KMS-11 (cell line): ENCODE measurements at regions not wholly inside any gene's neighbourhood (a gene's known extent, or its start where the extent isn't known, plus 50 kb on each side); places are given as distances from the start of the nearest gene placed in this dataset.
"Not testable (repeated sequence)": the region's sequence is repeated elsewhere in the genome, so short reads cannot be mapped to it uniquely, and the experiment has no call there.

Experiments
- H2AFZ ChIP-seq: fragments of 200-600 bp; sonication (generic); 2 replicates; pipeline ENCODE4 v1.6.1; 2016; ENCODE audit warnings: antibody characterized with exemption, mixed run types, low read depth
- H3K27ac ChIP-seq: fragments of 200-600 bp; sonication (generic); 2 replicates; pipeline ENCODE4 v1.6.1; 2016; ENCODE audit warnings: mild to moderate bottlenecking, mixed run types
- H3K27me3 ChIP-seq: fragments of 200-600 bp; sonication (generic); 2 replicates; pipeline ENCODE4 v1.6.1; 2017; ENCODE audit warnings: mild to moderate bottlenecking, low read depth, mixed run types, moderate library complexity; ENCODE audit not compliant: insufficient read depth
- H3K36me3 ChIP-seq: fragments of 200-600 bp; sonication (generic); 2 replicates; pipeline ENCODE4 v1.6.1; 2017; ENCODE audit warnings: mild to moderate bottlenecking, mixed run types; ENCODE audit not compliant: insufficient read depth
- H3K4me1 ChIP-seq: fragments of 200-600 bp; sonication (generic); 2 replicates; pipeline ENCODE4 v1.6.1; 2016; ENCODE audit warnings: mild to moderate bottlenecking, low read depth, mixed run types; ENCODE audit not compliant: poor library complexity, severe bottlenecking
- H3K4me2 ChIP-seq: fragments of 200-600 bp; sonication (generic); 2 replicates; pipeline ENCODE4 v1.7.0; 2016; ENCODE audit warnings: mild to moderate bottlenecking, mixed run types
- H3K4me3 ChIP-seq: fragments of 200-600 bp; sonication (generic); IDR thresholded peaks from 2 replicates; pipeline ENCODE4 v1.6.1; 2017; ENCODE audit warnings: low read depth, low read length, mixed read lengths; ENCODE audit not compliant: insufficient read depth
- H3K79me2 ChIP-seq: fragments of 200-600 bp; sonication (generic); 2 replicates; pipeline ENCODE4 v1.6.1; 2016; ENCODE audit warnings: low read depth, mixed run types; ENCODE audit not compliant: insufficient read depth
- H3K9ac ChIP-seq: fragments of 200-600 bp; sonication (generic); 2 replicates; pipeline ENCODE4 v1.6.1; 2016; ENCODE audit warnings: mild to moderate bottlenecking, mixed run types
- H4K20me1 ChIP-seq: fragments of 200-600 bp; sonication (generic); 2 replicates; pipeline ENCODE4 v1.6.1; 2016; ENCODE audit warnings: mild to moderate bottlenecking, mixed run types; ENCODE audit not compliant: insufficient read depth
- CTCF ChIP-seq: fragments of 200-600 bp; sonication (generic); conservative IDR thresholded peaks from 2 replicates; pipeline ENCODE4 v1.6.1; 2017; ENCODE audit warnings: low read depth, mild to moderate bottlenecking, antibody characterized with exemption, low read length, moderate library complexity, mixed read lengths

- Histone ChIP-seq H4K20me1 (no peaks in the 10 kb centered on the region), H3K36me3 (no peaks in the 10 kb centered on the region), H3K79me2 (no peaks in the 10 kb centered on the region), H3K4me2 (no peak overlapping the region), H3K4me1 (peaks cover 5% of the 10 kb centered on the region), H2AFZ (no peak overlapping the region), H3K4me3 (no peak overlapping the region), H3K27ac (no peak overlapping the region), H3K27me3 (no peaks in the 10 kb centered on the region), H3K9ac (no peak overlapping the region)
- no peak for TF ChIP-seq CTCF
Measured at GRCh38 chr10:30686708-30687107, 57.2 kb upstream of the LYZL2 start.

GRCh38 chr10:30683496-30683895 lies 53.9 kb upstream of the LYZL2 start:
- Histone ChIP-seq H3K27me3 (no peaks in the 10 kb centered on the region), H3K79me2 (no peaks in the 10 kb centered on the region), H3K4me2 (no peak overlapping the region), H3K27ac (no peak overlapping the region), H4K20me1 (no peaks in the 10 kb centered on the region), H3K36me3 (no peaks in the 10 kb centered on the region), H3K4me1 (peaks cover 5% of the 10 kb centered on the region), H3K9ac (no peak overlapping the region), H2AFZ (no peak overlapping the region), H3K4me3 (no peak overlapping the region)
- no peak for TF ChIP-seq CTCF

- H3K36me3 ChIP-seq, H3K27ac ChIP-seq, H3K4me1 ChIP-seq, H3K4me2 ChIP-seq, H3K4me3 ChIP-seq, H4K20me1 ChIP-seq, H3K27me3 ChIP-seq, H3K9ac ChIP-seq, H2AFZ ChIP-seq, H3K79me2 ChIP-seq: not testable (repeated sequence)
Measured at GRCh38 chr10:30682377-30683199, 53.0 kb upstream of the LYZL2 start.

GRCh38 chr10:30680908-30681307 lies 51.4 kb upstream of the LYZL2 start:
- Histone ChIP-seq H2AFZ (no peak overlapping the region), H3K4me2 (no peak overlapping the region), H3K79me2 (no peaks in the 10 kb centered on the region), H3K4me1 (no peaks in the 10 kb centered on the region), H3K4me3 (no peak overlapping the region), H4K20me1 (no peaks in the 10 kb centered on the region), H3K27ac (no peak overlapping the region), H3K27me3 (no peaks in the 10 kb centered on the region), H3K9ac (no peak overlapping the region), H3K36me3 (no peaks in the 10 kb centered on the region)
- TF ChIP-seq CTCF: no peak
